ENCODE measurements at regions not wholly inside any gene's neighbourhood (a gene's known extent, or its start where the extent isn't known, plus 50 kb on each side); places are given as distances from the start of the nearest gene placed in this dataset.

GRCh38 chr1:87783315-87783714 is 454.6 kb downstream of the LMO4 start:
- ATAC-seq (no peak), DNase-seq (no peak)
- intact Hi-C loops (cut with DNase I, micrococcal nuclease) = no loop called here

GRCh38 chr1:87785386-87785785 is 456.7 kb downstream of the LMO4 start:
- DNase-seq (no peak), ATAC-seq (no peak)
- intact Hi-C loops (cut with DNase I, micrococcal nuclease) = no loop called here

GRCh38 chr1:87786229-87786628 is 457.5 kb downstream of the LMO4 start:
- ATAC-seq = no peak
- intact Hi-C loops (cut with DNase I, micrococcal nuclease) = no loop called here
- no peak for DNase-seq

GRCh38 chr1:87786861-87787545 is 458.3 kb downstream of the LMO4 start:
- ATAC-seq (no peak), DNase-seq (no peak)
- intact Hi-C loops (cut with DNase I, micrococcal nuclease) = no loop called here

- ATAC-seq = no peak
- no peak for DNase-seq
- intact Hi-C loops (cut with DNase I, micrococcal nuclease) = no loop called here
Observed at GRCh38 chr1:87787551-87787950, 458.9 kb downstream of the LMO4 start.

GRCh38 chr1:87790756-87791155 is 462.1 kb downstream of the LMO4 start:
- intact Hi-C loops (cut with DNase I, micrococcal nuclease) = no loop called here
- ATAC-seq (no peak), DNase-seq (no peak)

GRCh38 chr1:87791931-87792740 is 463.5 kb downstream of the LMO4 start:
- DNase-seq (no peak), ATAC-seq (no peak)
- intact Hi-C loops (cut with DNase I, micrococcal nuclease) = no loop called here

GRCh38 chr1:87794788-87795614 is 466.3 kb downstream of the LMO4 start:
- ATAC-seq (no peak), DNase-seq (no peak)
- intact Hi-C loops (cut with DNase I, micrococcal nuclease) = no loop called here

GRCh38 chr1:87795615-87796337 is 467.1 kb downstream of the LMO4 start:
- DNase-seq (no peak), ATAC-seq (peak; percentile 92)
- intact Hi-C loops (cut with DNase I, micrococcal nuclease) = no loop called here

GRCh38 chr1:87796471-87796901 is 467.8 kb downstream of the LMO4 start:
- intact Hi-C loops (cut with DNase I, micrococcal nuclease) = no loop called here
- DNase-seq = no peak
- ATAC-seq = peak; percentile 35

GRCh38 chr1:87799451-87799850 is 470.8 kb downstream of the LMO4 start:
- DNase-seq (no peak), ATAC-seq (no peak)
- intact Hi-C loops (cut with DNase I, micrococcal nuclease) = no loop called here

GRCh38 chr1:87800006-87800405 is 471.3 kb downstream of the LMO4 start:
- ATAC-seq = no peak
- intact Hi-C loops (cut with DNase I, micrococcal nuclease) = no loop called here

GRCh38 chr1:87803375-87803774 is 474.7 kb downstream of the LMO4 start:
- no peak for DNase-seq
- no peak for ATAC-seq
- intact Hi-C loops (cut with DNase I, micrococcal nuclease) = no loop called here

More at GRCh38 chr1:87800006-87800405, 471.3 kb downstream of the LMO4 start:
- DNase-seq = no peak

- DNase-seq (no peak), ATAC-seq (no peak)
- intact Hi-C loops (cut with DNase I, micrococcal nuclease) = no loop called here
Observed at GRCh38 chr1:87804128-87804527, 475.4 kb downstream of the LMO4 start.

GRCh38 chr1:87805666-87806378 is 477.1 kb downstream of the LMO4 start:
- DNase-seq = no peak
- intact Hi-C loops (cut with DNase I, micrococcal nuclease) = no loop called here
- ATAC-seq = no peak

- DNase-seq (no peak), ATAC-seq (no peak)
- intact Hi-C loops (cut with DNase I, micrococcal nuclease) = no loop called here
Observed at GRCh38 chr1:87806379-87807094, 477.9 kb downstream of the LMO4 start.

- ATAC-seq = no peak
- DNase-seq = no peak
- intact Hi-C loops (cut with DNase I, micrococcal nuclease) = no loop called here
Observed at GRCh38 chr1:87810166-87810565, 481.5 kb downstream of the LMO4 start.
